ENCODE measurements at regions not wholly inside any gene's neighbourhood (a gene's known extent, or its start where the extent isn't known, plus 50 kb on each side); places are given as distances from the start of the nearest gene placed in this dataset.

- in situ Hi-C loops (cut with MboI; ENCODE audit: low sequenced_read_pairs), result no loop called here
These were observed 96.1 kb upstream of the NXT1 start for GRCh38 chr20:23254505-23254904.

- in situ Hi-C loops (cut with MboI; ENCODE audit: low sequenced_read_pairs), result no loop called here
These were observed 96.6 kb upstream of the NXT1 start for GRCh38 chr20:23254034-23254433.

- in situ Hi-C loops (cut with MboI; ENCODE audit: low sequenced_read_pairs), result no loop called here
These were observed 97.1 kb upstream of the NXT1 start for GRCh38 chr20:23253524-23253923.

GRCh38 chr20:23251779-23252178 is 98.8 kb upstream of the NXT1 start:
- in situ Hi-C loops (cut with MboI; ENCODE audit: low sequenced_read_pairs), result no loop called here

- in situ Hi-C loops (cut with MboI; ENCODE audit: low sequenced_read_pairs), result no loop called here
These were observed 101.0 kb upstream of the NXT1 start for GRCh38 chr20:23249541-23249940.

GRCh38 chr20:23248461-23248882 is 102.1 kb upstream of the NXT1 start:
- in situ Hi-C loops (cut with MboI; ENCODE audit: low sequenced_read_pairs), result no loop called here

- in situ Hi-C loops (cut with MboI; ENCODE audit: low sequenced_read_pairs), result no loop called here
These were observed 103.6 kb upstream of the NXT1 start for GRCh38 chr20:23246717-23247664.

GRCh38 chr20:23245553-23246181 is 104.9 kb upstream of the NXT1 start:
- in situ Hi-C loops (cut with MboI; ENCODE audit: low sequenced_read_pairs), result no loop called here

GRCh38 chr20:23244916-23245552 is 105.6 kb upstream of the NXT1 start:
- in situ Hi-C loops (cut with MboI; ENCODE audit: low sequenced_read_pairs), result no loop called here

GRCh38 chr20:23244156-23244915 is 106.3 kb upstream of the NXT1 start:
- in situ Hi-C loops (cut with MboI; ENCODE audit: low sequenced_read_pairs), result no loop called here

- in situ Hi-C loops (cut with MboI; ENCODE audit: low sequenced_read_pairs), result no loop called here
These were observed 106.8 kb upstream of the NXT1 start for GRCh38 chr20:23243791-23244155.

- in situ Hi-C loops (cut with MboI; ENCODE audit: low sequenced_read_pairs), result no loop called here
These were observed 107.9 kb upstream of the NXT1 start for GRCh38 chr20:23242556-23243180.

- in situ Hi-C loops (cut with MboI; ENCODE audit: low sequenced_read_pairs), result no loop called here
These were observed 108.5 kb upstream of the NXT1 start for GRCh38 chr20:23242104-23242503.

- in situ Hi-C loops (cut with MboI; ENCODE audit: low sequenced_read_pairs), result no loop called here
These were observed 109.2 kb upstream of the NXT1 start for GRCh38 chr20:23241416-23241815.

- in situ Hi-C loops (cut with MboI; ENCODE audit: low sequenced_read_pairs), result no loop called here
These were observed 110.1 kb upstream of the NXT1 start for GRCh38 chr20:23240519-23240918.

- in situ Hi-C loops (cut with MboI; ENCODE audit: low sequenced_read_pairs), result no loop called here
These were observed 113.4 kb upstream of the NXT1 start for GRCh38 chr20:23237201-23237600.

- in situ Hi-C loops (cut with MboI; ENCODE audit: low sequenced_read_pairs), result no loop called here
These were observed 115.2 kb upstream of the NXT1 start for GRCh38 chr20:23235173-23236027.

- in situ Hi-C loops (cut with MboI; ENCODE audit: low sequenced_read_pairs), result no loop called here
These were observed 116.1 kb upstream of the NXT1 start for GRCh38 chr20:23234311-23235078.

GRCh38 chr20:23233341-23233740 is 117.2 kb upstream of the NXT1 start:
- in situ Hi-C loops (cut with MboI; ENCODE audit: low sequenced_read_pairs), result no loop called here
